Cardiac muscle cell (in vitro differentiated cells and primary cell): ENCODE measurements at regions not wholly inside any gene's neighbourhood (a gene's known extent, or its start where the extent isn't known, plus 50 kb on each side); places are given as distances from the start of the nearest gene placed in this dataset.

Experiments
- DNase-seq, 2 donors: peaks; one replicate each; pipeline versions ENCODE4 v3.0.0 to v3.0.0-alpha.2; 2010 to 2017; ENCODE audit warnings: low read depth in 1 of 2, low spot score in 1 of 2
- H3K27ac ChIP-seq: fragments of 200-600 bp; sonication (generic); 2 replicates; pipeline ENCODE4 v1.5.1; 2016
- H3K27me3 ChIP-seq: fragments of 200-600 bp; sonication (generic); 2 replicates; pipeline ENCODE4 v1.6.0; 2016; ENCODE audit warnings: control low read depth
- H3K36me3 ChIP-seq: fragments of 200-600 bp; sonication (generic); 2 replicates; pipeline ENCODE4 v1.5.1; 2016; ENCODE audit warnings: control low read depth
- H3K4me1 ChIP-seq: fragments of 200-600 bp; sonication (generic); 2 replicates; pipeline ENCODE4 v1.8.1; 2017; ENCODE audit warnings: low read depth, mild to moderate bottlenecking, mixed run types
- H3K4me3 ChIP-seq: fragments of 200-600 bp; sonication (generic); 2 replicates; pipeline ENCODE4 v1.5.1; 2016; ENCODE audit warnings: mild to moderate bottlenecking
- H3K9me3 ChIP-seq: fragments of 200-600 bp; sonication (generic); 2 replicates; pipeline ENCODE4 v1.5.1; 2017; ENCODE audit warnings: low read depth, mild to moderate bottlenecking, control low read depth
- CTCF ChIP-seq: IDR thresholded peaks from 2 replicates; pipeline ENCODE4 v1.5.1; 2012; ENCODE audit warnings: low read depth, mild to moderate bottlenecking, low read length

- Histone ChIP-seq H3K27me3 (no peaks in the 10 kb centered on the region), H3K9me3 (no peaks in the 10 kb centered on the region), H3K4me1 (no peaks in the 10 kb centered on the region), H3K4me3 (no peak overlapping the region), H3K27ac (no peak overlapping the region), H3K36me3 (no peaks in the 10 kb centered on the region)
- TF ChIP-seq CTCF = no peak
- no peak for DNase-seq
Measured at GRCh38 chr20:16885746-16886145, 137.6 kb downstream of the OTOR start.

DNA sequence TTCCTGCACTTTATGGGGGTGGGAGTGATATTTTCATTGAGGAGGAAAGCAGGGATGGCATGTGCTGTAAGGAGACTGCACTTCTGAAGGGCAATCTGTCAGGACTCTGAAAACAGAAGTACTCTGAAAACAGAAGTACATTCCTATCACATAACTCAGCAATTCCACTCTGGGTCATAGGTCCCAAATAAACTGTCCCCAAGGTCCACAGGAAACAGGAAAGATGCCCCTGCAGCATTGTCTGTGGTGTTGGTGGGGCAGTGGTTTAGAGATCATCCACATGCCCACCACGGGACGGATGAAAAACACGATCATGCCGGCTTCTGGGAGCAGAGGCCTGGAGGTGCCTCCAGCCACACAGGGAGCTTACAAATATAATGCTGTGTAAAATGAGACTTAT is 150.3 kb downstream of the OTOR start:
- TF ChIP-seq CTCF = no peak
- Histone ChIP-seq H3K4me3 (no peak overlapping the region), H3K4me1 (no peaks in the 10 kb centered on the region), H3K27me3 (no peaks in the 10 kb centered on the region), H3K27ac (no peak overlapping the region), H3K9me3 (no peaks in the 10 kb centered on the region), H3K36me3 (no peaks in the 10 kb centered on the region)
- DNase-seq = no peak

- H3K4me1 ChIP-seq = no peaks in the 10 kb centered on the region
- no peak overlapping the region for H3K4me3 ChIP-seq
- H3K9me3 ChIP-seq = no peaks in the 10 kb centered on the region
- no peak for TF ChIP-seq CTCF
- no peaks in the 10 kb centered on the region for H3K27me3 ChIP-seq
- H3K36me3 ChIP-seq = no peaks in the 10 kb centered on the region
- no peak overlapping the region for H3K27ac ChIP-seq
- no peak for DNase-seq
Measured at GRCh38 chr20:16902662-16903061, 154.5 kb downstream of the OTOR start.

GRCh38 chr20:16904751-16905150 is 156.6 kb downstream of the OTOR start:
- no peak overlapping the region for H3K4me3 ChIP-seq
- DNase-seq = no peak
- H3K9me3 ChIP-seq = no peaks in the 10 kb centered on the region
- H3K27ac ChIP-seq = no peak overlapping the region
- no peak for TF ChIP-seq CTCF
- H3K27me3 ChIP-seq = no peaks in the 10 kb centered on the region
- H3K4me1 ChIP-seq = no peaks in the 10 kb centered on the region
- H3K36me3 ChIP-seq = no peaks in the 10 kb centered on the region

GRCh38 chr20:16914277-16914676 is 166.1 kb downstream of the OTOR start:
- H3K36me3 ChIP-seq = no peaks in the 10 kb centered on the region
- TF ChIP-seq CTCF = no peak
- DNase-seq = no peak

GRCh38 chr20:16916165-16916564 is 168.0 kb downstream of the OTOR start:
- TF ChIP-seq CTCF = no peak
- Histone ChIP-seq H3K9me3 (no peaks in the 10 kb centered on the region), H3K4me1 (no peaks in the 10 kb centered on the region), H3K27me3 (no peaks in the 10 kb centered on the region), H3K36me3 (no peaks in the 10 kb centered on the region), H3K27ac (no peak overlapping the region), H3K4me3 (no peak overlapping the region)
- no peak for DNase-seq

More at GRCh38 chr20:16914277-16914676, 166.1 kb downstream of the OTOR start:
- H3K4me3 ChIP-seq = no peak overlapping the region
- no peak overlapping the region for H3K27ac ChIP-seq
- H3K27me3 ChIP-seq = no peaks in the 10 kb centered on the region
- H3K9me3 ChIP-seq = no peaks in the 10 kb centered on the region
- H3K4me1 ChIP-seq = no peaks in the 10 kb centered on the region
